Natural killer cell treated with Interleukin-12 subunit alpha and Interleukin-12 subunit beta and Interleukin-15 and Interleukin-18, amount 100 ng/mL, for 72 hours (primary cell): ENCODE measurements at regions not wholly inside any gene's neighbourhood (a gene's known extent, or its start where the extent isn't known, plus 50 kb on each side); places are given as distances from the start of the nearest gene placed in this dataset.
A peak's percentile ranks its signal among the peaks of the same experiment; 100 is the strongest.
"Not testable (repeated sequence)": the region's sequence is repeated elsewhere in the genome, so short reads cannot be mapped to it uniquely, and the experiment has no call there.

ENCODE experiments used
- ATAC-seq, 2 donors: fragments of 150-1000 bp; cut with Tn5 transposase in 1 of 2; sonication (Bioruptor Pico), chemical (Tn5 transposase) in 1 of 2; 2 replicates each; pipeline ENCODE4 v1.10.0; 2021
- DNase-seq: peaks from one replicate; pipeline ENCODE4 v3.0.0; 2022; ENCODE audit warnings: low spot score
- H3K27ac Mint-ChIP-seq, 2 donors: 1 replicate in 1 of 2; 2 replicates in 1 of 2; pipeline ENCODE4 v1.8.0; 2022; ENCODE audit warnings: mixed read lengths in 2 of 2, mild to moderate bottlenecking in 1 of 2, moderate library complexity in 1 of 2
- H3K27me3 Mint-ChIP-seq, 2 donors: 1 replicate in 1 of 2; 2 replicates in 1 of 2; pipeline ENCODE4 v1.8.0; 2022; ENCODE audit warnings: mixed read lengths in 2 of 2
- H3K36me3 Mint-ChIP-seq: one replicate; pipeline ENCODE4 v1.8.0; 2022; ENCODE audit warnings: mixed read lengths
- H3K4me1 Mint-ChIP-seq, 2 donors: 1 replicate in 1 of 2; 2 replicates in 1 of 2; pipeline ENCODE4 v1.8.0; 2022; ENCODE audit warnings: low read depth in 2 of 2, mixed read lengths in 2 of 2, mild to moderate bottlenecking in 1 of 2
- H3K4me3 Mint-ChIP-seq: one replicate; pipeline ENCODE4 v1.8.0; 2022; ENCODE audit warnings: mixed read lengths
- H3K9me3 Mint-ChIP-seq: 2 replicates; pipeline ENCODE4 v1.8.0; 2022; ENCODE audit warnings: mixed read lengths

DNA sequence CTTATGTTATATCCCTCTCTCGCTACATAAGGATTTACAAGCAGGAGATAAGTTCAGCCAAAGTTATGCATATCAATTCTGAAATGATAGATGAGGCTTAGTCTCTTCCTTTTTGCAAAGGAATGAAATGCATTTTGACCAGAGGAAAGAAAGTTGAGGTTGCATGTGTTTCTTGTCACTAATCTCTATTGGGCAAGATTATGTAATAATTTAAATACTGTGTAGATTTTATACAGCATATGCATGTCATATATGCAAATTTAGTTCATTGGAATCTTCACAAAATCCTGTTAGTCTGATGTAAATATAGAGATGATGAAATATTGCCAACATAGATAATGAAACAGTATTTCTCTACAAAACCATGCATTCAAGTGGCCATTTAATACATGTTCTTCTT, 858.7 kb upstream of the RAG2 start:
- no peaks in the 10 kb centered on the region for H3K9me3 Mint-ChIP-seq
- H3K27ac Mint-ChIP-seq, result no peak overlapping the region
- no peak for ATAC-seq
- H3K27me3 Mint-ChIP-seq, result no peaks in the 10 kb centered on the region
- no peaks in the 10 kb centered on the region for H3K36me3 Mint-ChIP-seq
- peaks cover 3 to 10% of the 10 kb centered on the region in 2 donors for H3K4me1 Mint-ChIP-seq
- no peak for DNase-seq
- H3K4me3 Mint-ChIP-seq, result no peak overlapping the region

DNA sequence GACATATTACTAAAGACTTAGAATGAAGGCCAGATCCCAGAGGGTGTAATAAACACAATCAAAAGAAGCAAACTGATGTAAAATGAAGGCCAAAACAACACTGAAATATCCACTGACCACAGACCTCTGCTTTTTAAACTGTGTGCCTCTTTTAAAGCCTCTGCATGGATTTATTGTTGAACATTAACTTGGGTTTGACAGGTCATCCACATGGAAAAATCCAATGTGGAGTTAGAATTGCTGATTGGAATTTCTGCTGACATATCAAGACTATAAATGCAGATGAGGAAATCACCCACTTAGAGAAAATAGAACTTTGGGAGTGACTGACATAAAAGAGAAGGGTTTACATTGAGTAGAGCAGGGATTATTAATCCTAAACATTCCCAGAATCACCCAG, 853.9 kb upstream of the RAG2 start:
- no peak for ATAC-seq
- Mint-ChIP-seq H3K4me1 (peaks cover 23 to 29% of the 10 kb centered on the region in 2 donors), H3K36me3 (no peaks in the 10 kb centered on the region), H3K4me3 (no peak overlapping the region), H3K27me3 (no peaks in the 10 kb centered on the region), H3K27ac (no peak overlapping the region), H3K9me3 (no peaks in the 10 kb centered on the region)
- DNase-seq, result no peak

DNA sequence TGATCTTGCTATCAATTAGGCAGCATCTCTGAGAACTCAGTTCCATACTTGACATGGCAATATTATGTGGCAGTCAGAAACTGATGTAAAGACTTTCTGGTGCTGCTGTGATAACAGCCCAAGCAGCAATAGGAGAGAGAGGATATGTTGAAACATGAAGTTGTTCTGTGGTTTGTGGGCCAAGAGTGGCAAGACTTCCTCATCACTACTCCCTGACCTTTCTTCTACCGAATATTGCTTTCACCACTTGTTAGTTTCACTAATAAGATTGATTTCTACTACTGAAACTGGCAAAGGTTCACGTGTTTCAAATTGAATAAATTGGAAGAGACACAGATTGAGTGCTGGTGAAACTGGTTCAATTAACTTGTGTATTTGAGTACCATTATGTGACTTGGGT, 852.6 kb upstream of the RAG2 start:
- Mint-ChIP-seq H3K9me3 (no peaks in the 10 kb centered on the region), H3K27me3 (no peaks in the 10 kb centered on the region), H3K4me3 (peak overlapping the region; percentile 15), H3K4me1 (peaks cover 23 to 26% of the 10 kb centered on the region in 2 donors), H3K27ac (no peak overlapping the region), H3K36me3 (no peaks in the 10 kb centered on the region)
- no peak for DNase-seq
- peak; percentile 88 to 96 for ATAC-seq

DNA sequence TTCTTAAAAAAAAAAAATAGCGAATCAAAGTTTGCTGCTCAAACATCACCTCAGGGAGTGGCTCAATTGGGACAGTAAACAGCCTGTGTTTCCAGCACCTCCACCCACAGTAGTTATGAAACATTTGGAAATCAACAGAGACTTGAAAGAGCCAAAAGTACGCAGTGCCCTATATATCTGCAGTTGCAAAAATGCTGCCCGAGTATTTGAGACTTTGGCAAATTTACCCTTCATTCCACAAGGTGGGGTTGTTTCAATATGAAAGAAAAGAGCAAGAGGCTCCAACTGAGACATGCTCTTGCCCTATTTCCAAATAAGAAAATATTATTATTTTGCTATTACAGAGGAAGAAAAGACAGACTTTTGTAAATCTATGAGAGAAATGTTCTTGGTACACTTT, 851.1 kb upstream of the RAG2 start:
- H3K36me3 Mint-ChIP-seq, result no peaks in the 10 kb centered on the region
- ATAC-seq (no peak), DNase-seq (no peak)
- peaks cover 23 to 26% of the 10 kb centered on the region in 2 donors for H3K4me1 Mint-ChIP-seq
- peak overlapping the region; percentile 47 to 65 for H3K27ac Mint-ChIP-seq
- H3K4me3 Mint-ChIP-seq, result no peak overlapping the region
- H3K9me3 Mint-ChIP-seq, result no peaks in the 10 kb centered on the region
- no peaks in the 10 kb centered on the region for H3K27me3 Mint-ChIP-seq

DNA sequence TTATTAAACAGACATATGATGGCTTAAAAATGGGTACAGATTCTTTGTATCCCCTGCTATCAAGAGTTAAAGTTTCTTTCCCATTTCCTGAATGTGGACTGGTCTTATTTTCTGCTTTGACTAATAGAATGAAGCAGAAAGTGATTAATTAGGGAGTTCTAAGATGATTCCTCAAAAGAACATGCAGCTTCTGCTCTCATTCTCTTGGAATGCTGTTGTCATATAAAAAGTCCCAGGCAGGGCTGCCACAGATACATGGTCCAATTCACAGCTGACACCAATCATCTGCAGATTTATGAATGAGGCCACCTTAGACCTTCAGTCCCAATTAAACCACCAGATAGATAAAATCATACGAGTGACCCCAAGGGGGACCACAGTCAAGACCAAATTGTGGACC, 844.5 kb upstream of the RAG2 start:
- no peak overlapping the region for H3K27ac Mint-ChIP-seq
- H3K9me3 Mint-ChIP-seq, result no peaks in the 10 kb centered on the region
- no peak overlapping the region for H3K4me3 Mint-ChIP-seq
- DNase-seq, result no peak
- no peaks in the 10 kb centered on the region for H3K27me3 Mint-ChIP-seq
- no peak for ATAC-seq
- peaks cover 0 to 4% of the 10 kb centered on the region in 2 donors for H3K4me1 Mint-ChIP-seq
- H3K36me3 Mint-ChIP-seq, result no peaks in the 10 kb centered on the region

DNA sequence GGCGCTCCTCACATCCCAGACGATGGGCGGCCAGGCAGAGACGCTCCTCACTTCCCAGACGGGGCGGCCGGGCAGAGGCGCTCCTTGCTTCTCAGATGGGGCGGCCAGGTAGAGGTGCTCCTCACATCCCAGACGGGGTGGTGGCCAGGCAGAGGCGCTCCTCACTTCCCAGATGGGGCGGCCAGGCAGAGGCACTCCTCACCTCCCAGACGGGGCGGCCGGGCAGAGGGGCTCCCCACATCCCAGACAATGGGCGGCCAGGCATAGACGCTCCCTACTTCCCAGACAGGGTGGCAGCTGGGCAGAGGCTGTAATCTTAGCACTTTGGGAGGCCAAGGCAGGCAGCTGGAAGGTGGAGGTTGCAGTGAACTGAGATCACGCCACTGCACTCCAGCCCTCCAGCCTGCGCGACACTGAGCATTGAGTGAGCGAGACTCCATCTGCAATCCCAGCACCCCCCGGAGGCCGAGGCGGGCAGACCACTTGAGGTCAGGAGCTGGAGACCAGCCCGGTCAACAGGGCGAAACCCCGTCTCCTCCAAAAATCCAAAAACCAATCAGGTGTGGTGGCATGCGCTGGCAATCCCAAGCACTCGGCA, 833.7 kb upstream of the RAG2 start:
- not testable (repeated sequence) for DNase-seq, H3K27ac Mint-ChIP-seq, ATAC-seq, H3K9me3 Mint-ChIP-seq, H3K4me1 Mint-ChIP-seq, H3K4me3 Mint-ChIP-seq, H3K27me3 Mint-ChIP-seq, H3K36me3 Mint-ChIP-seq

DNA sequence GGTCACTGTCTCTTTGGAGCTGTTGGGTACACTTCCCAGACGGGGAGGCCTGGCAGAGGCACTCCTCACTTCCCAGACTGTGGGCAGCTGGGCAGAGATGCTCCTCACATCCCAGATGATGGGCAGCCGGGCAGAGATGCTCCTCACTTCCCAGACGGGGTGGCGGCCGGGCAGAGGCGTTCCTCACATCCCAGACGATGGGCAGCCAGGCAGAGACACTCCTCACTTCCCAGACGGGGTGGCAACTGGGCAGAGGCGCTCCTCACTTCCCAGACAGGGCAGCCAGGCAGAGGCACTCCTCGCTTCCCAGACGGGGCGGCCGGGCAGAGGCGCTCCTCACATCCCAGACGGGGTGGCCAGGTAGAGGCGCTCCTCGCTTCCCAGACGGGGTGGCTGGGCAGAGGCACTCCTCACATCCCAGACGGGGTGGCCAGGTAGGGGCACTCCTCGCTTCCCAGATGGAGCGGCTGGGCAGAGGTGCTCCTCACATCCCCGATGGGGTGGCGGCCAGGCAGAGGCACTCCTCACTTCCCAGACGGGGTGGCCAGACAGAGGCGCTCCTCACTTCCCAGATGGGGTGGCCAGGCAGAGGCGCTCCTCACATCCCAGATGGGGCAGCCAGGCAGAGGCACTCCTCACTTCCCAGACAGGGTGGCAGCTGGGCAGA, 833.1 kb upstream of the RAG2 start:
- H3K9me3 Mint-ChIP-seq, H3K27ac Mint-ChIP-seq, DNase-seq, H3K27me3 Mint-ChIP-seq, H3K4me1 Mint-ChIP-seq, H3K36me3 Mint-ChIP-seq, H3K4me3 Mint-ChIP-seq, ATAC-seq: not testable (repeated sequence)

DNA sequence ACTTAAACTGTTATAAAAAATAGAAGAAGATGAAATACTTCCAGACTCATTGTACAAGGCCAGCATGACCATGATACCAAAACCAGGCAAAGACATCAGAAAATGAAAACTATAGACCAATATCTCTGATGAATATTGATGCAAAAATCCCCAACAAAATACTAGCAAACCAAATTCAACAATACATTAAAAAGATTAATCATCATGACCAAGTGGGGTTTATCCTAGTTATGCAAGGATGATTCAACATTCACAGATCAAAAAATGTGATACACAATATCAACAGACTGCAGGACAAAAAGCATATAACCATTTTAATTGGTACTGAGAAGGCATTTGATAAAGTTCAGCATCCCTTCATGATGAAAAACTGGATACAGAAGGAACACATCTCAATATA, 824.5 kb upstream of the RAG2 start:
- Mint-ChIP-seq H3K27me3 (no peaks in the 10 kb centered on the region), H3K9me3 (peaks cover 6% of the 10 kb centered on the region), H3K27ac (no peak overlapping the region), H3K4me3 (no peak overlapping the region), H3K36me3 (no peaks in the 10 kb centered on the region), H3K4me1 (no peaks in the 10 kb centered on the region)
- DNase-seq (no peak), ATAC-seq (no peak)

DNA sequence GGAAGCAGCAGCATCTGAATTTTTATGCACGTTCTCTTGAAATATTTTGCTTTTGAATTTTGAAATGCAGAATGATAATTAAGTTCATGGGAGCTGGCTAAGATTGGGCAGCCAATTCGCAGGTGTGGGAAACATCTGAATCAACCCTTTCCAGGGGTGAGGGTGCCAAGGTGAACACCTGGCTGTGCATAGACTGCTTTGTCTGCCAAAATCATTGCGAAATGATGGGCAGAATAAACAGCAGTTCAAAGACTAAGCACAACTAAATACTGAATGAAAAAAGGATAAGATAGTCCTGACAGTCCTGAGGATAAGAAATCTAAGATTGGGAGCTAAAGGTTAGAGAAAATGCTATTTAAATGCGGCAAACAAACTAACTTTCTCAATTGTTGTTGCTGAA, 813.3 kb upstream of the RAG2 start:
- ATAC-seq (no peak), DNase-seq (no peak)
- Mint-ChIP-seq H3K27ac (no peak overlapping the region), H3K9me3 (no peaks in the 10 kb centered on the region), H3K36me3 (no peaks in the 10 kb centered on the region), H3K27me3 (no peaks in the 10 kb centered on the region), H3K4me3 (no peak overlapping the region), H3K4me1 (no peaks in the 10 kb centered on the region)

DNA sequence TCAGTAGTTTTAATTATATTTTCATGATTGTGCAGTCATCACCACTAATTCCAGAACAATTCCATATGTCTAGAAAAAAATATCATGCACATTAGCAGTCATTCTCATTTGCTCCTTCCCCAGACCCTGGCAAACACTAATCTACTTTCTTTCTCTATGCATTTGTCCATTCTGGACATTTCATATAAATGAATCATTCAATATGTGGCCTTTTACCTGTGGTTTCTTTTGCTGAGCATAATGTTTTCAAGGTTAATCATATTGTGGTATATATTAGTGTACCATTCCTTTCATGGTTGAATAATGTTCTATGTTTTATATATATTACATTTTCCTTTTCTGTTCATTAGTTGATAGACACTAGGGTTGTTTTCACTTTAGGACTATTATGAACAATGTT, 811.1 kb upstream of the RAG2 start:
- no peak overlapping the region for H3K4me3 Mint-ChIP-seq
- no peaks in the 10 kb centered on the region for H3K36me3 Mint-ChIP-seq
- H3K9me3 Mint-ChIP-seq, result no peaks in the 10 kb centered on the region
- no peak overlapping the region for H3K27ac Mint-ChIP-seq
- no peaks in the 10 kb centered on the region for H3K4me1 Mint-ChIP-seq
- H3K27me3 Mint-ChIP-seq, result no peaks in the 10 kb centered on the region
- ATAC-seq (no peak), DNase-seq (no peak)

DNA sequence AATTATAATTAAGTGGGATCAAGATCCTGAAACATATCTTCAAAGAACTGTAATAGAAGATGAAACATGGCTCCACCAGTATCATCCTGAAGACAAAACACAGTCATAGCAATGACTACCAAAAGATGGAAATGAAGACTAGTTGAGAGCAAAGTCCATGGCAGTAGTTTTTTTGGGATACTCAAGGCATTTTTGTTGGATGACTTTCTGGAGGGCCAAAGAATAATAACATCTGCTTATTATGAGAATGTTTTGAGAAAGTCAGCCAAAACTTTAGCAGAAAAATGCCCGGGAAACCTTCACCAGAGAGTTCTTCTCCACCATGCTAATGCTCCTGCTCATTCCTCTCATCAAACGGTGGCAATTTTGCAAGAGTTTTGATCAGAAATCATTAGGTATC, 809.4 kb upstream of the RAG2 start:
- DNase-seq (no peak), ATAC-seq (no peak)
- Mint-ChIP-seq H3K4me1 (no peaks in the 10 kb centered on the region), H3K4me3 (no peak overlapping the region), H3K27me3 (no peaks in the 10 kb centered on the region), H3K27ac (no peak overlapping the region), H3K9me3 (no peaks in the 10 kb centered on the region), H3K36me3 (no peaks in the 10 kb centered on the region)

DNA sequence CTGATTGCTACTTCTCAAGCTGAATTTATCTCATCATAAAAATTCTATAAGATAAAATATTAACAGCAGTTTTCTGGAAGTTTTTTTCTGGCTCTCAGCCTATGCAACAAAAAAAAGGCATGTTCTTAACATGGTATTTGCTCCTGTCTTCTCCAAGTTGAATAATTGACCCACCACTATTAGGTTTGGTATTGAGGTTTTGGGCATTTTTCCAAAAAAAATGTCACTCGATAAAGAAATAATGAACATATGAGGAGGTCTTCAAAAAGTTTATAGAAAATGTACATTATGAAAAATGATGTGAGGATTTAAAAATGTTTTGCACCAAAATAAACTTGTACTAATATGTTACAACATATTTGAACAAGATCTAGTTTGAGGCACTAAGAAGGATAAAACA, 808.6 kb upstream of the RAG2 start:
- Mint-ChIP-seq H3K9me3 (no peaks in the 10 kb centered on the region), H3K36me3 (no peaks in the 10 kb centered on the region), H3K27ac (no peak overlapping the region), H3K27me3 (no peaks in the 10 kb centered on the region), H3K4me1 (no peaks in the 10 kb centered on the region), H3K4me3 (no peak overlapping the region)
- no peak for DNase-seq
- no peak for ATAC-seq

DNA sequence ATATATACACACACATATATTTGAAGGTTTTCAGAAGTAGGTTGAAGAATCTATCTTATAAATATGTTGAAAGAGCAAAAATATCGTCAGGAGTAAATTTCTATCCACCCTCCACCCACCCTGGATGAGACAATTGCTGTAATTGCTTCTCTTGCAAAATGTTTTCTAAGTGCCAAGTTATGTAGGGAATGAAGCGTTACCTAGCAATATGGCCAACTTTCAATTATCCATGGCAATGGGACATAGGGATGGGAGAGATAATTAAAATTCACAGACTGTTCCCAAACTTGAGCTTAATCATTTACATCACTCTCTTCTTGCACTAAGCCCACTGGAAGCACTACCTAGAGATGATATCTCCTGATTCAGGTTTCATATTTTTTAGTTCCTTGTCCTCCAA, 806.2 kb upstream of the RAG2 start:
- no peaks in the 10 kb centered on the region for H3K9me3 Mint-ChIP-seq
- no peaks in the 10 kb centered on the region for H3K4me1 Mint-ChIP-seq
- no peaks in the 10 kb centered on the region for H3K27me3 Mint-ChIP-seq
- H3K4me3 Mint-ChIP-seq, result no peak overlapping the region
- no peaks in the 10 kb centered on the region for H3K36me3 Mint-ChIP-seq
- DNase-seq, result no peak
- H3K27ac Mint-ChIP-seq, result no peak overlapping the region
- no peak for ATAC-seq

DNA sequence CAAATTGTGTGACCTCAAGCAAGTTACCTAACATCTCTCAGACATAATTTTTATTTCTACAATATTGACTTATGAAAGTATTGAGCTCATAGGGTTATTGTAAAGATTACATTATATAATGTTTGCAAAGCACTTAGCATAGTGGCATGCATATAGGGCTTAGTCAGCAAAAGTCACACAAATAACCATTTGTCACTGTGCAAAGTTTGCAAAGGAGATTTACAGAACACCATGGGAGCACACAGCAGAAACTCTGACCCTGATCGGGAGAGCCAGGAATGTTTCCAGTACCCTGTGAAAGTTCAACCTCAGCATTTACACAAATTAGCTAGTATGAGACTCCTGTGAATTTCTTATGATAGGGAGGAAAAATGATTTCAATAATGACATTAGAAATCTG, 804.6 kb upstream of the RAG2 start:
- no peak overlapping the region for H3K4me3 Mint-ChIP-seq
- H3K27ac Mint-ChIP-seq, result no peak overlapping the region
- H3K27me3 Mint-ChIP-seq, result no peaks in the 10 kb centered on the region

More for the DNA sequence above, 804.6 kb upstream of the RAG2 start:
- ATAC-seq, result no peak
- H3K4me1 Mint-ChIP-seq, result no peaks in the 10 kb centered on the region
- no peaks in the 10 kb centered on the region for H3K9me3 Mint-ChIP-seq
- H3K36me3 Mint-ChIP-seq, result no peaks in the 10 kb centered on the region
- no peak for DNase-seq
